Retina (tissue), 1 donor: ENCODE measurements at regions not wholly inside any gene's neighbourhood (a gene's known extent, or its start where the extent isn't known, plus 50 kb on each side); places are given as distances from the start of the nearest gene placed in this dataset.

ENCODE experiments used
- DNase-seq: peaks from one replicate; pipeline ENCODE4 v3.0.0-alpha.2; 2016

GRCh38 chr17:36761203-36761950, 160.0 kb downstream of the MRM1 start:
- DNase-seq = peak; percentile 79

GRCh38 chr17:36765436-36766043, 164.2 kb downstream of the MRM1 start:
- DNase-seq = no peak

- DNase-seq = no peak
Measured at GRCh38 chr17:36768394-36768793, 167.0 kb downstream of the MRM1 start.

DNA sequence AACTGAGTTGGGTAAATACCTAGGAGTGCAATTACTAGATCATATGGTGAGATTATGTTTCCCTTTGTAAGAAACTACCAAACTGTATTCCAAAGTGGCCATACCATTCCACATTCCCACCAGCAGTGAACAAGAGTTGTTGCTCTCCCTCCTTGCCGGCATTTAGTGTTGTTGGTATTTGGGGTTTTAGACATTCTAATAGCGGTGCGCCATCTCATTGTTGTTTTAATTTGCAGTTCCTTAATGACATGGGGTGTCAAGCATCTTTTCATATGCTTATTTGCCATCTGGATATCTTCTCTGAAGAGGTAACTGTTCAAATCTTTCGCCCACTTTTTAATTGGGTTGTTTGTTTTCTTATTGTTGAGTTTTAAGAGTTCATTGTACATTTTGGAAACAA, 164.2 kb upstream of the LHX1 start:
- DNase-seq = no peak

DNA sequence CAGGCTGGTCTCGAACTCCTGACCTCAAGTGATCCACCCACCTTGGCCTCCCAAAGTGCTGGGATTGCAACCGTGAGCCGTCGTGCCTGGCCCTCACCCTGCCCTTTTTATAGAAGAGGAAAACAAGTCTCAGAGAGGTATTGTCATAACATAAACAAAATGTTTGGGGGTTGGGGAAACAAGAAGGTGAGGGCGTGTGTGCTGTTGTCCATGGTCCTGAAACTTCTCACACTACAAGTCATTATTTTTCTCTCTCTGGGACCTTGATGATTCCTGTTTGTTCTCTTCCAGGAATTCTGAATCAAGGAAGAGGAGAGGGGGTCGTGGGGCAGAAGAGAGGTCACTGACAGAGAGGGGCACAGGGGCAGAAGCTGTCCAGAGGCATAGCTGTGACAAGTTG, 160.2 kb upstream of the LHX1 start:
- no peak for DNase-seq

DNA sequence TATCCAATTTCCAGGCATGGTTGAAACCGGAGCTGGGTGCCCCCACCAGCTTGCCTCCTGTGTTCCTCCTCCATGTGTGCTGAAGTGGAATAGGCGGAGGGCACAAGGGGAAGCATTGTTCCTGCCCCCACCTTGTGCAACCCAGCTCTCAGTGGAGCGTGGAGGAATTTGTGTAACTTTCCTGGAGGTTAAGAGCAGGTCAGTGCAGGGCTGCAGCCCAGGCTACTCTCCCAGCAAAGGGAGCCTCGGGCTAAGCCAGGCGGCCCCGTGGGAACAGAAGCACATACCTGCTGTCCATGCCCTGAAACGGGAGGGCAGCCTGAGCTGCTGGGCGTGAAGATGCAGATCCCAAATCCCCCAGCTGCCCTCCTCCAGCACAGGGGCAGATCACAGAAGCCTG, 158.8 kb upstream of the LHX1 start:
- DNase-seq = no peak

GRCh38 chr17:36779550-36779949, 157.7 kb upstream of the LHX1 start:
- DNase-seq = no peak

- no peak for DNase-seq
Measured at GRCh38 chr17:36784633-36785032, 152.6 kb upstream of the LHX1 start.

- DNase-seq = no peak
Measured at GRCh38 chr17:36786867-36787266, 150.4 kb upstream of the LHX1 start.

DNA sequence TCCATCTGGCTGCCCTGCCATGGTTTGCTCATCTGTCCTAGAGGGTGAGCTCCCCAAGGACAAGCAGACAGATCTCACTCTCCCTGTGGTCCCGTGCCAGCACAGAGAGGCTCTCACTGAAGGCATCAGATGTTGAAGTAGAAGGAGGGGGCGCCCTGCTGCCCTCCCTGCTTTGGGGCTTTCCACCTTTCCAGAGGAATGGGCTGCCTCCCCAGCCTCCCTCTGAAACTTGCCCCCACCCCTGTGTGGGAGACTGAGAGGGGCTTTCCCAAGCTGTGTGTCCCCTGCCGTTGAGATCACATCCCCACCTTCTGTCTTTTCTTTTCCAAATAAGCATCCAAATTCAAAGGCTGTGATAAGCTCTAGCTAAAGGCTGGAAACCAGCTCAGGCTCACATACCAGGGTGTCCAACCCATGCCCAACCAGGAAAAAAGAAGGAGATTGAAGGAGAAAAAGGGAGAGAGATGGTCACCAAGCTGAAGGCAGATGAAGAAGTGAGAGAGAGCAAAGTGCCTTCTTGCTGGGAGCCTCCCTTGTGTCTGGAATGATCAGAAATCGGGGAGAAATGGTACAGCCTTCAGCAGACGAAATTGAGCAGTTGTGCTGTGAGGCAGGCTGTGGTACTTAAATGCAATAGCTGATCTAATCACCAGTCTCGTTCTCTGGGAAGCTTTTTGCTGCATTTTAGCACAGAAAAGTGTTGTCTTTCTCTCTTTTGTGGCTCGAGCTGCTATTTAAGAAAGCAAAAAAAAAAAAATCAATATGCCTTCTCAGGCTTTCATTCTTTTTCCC, 145.9 kb upstream of the LHX1 start:
- no peak for DNase-seq

- no peak for DNase-seq
Measured at GRCh38 chr17:36791942-36792475, 145.3 kb upstream of the LHX1 start.

DNA sequence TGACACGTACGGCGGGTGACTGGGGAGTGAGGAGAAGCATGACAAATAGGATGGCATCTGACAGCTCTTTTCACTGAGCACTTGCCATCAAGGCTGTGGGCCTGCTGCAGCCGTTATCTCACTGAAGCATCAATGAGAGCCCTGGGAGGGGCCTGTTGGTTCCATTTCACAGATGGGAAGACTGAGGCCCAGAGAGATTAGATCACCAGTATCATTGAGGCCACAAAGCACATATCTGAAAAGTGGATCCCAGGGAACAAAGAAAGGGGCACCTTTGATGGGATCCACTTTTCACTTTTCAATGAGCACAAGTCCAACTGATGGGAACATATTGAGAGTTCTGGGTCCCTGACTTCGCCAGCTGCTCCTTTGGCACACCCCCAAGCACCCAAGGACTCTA, 144.4 kb upstream of the LHX1 start:
- DNase-seq = no peak

GRCh38 chr17:36793976-36794375, 143.3 kb upstream of the LHX1 start:
- no peak for DNase-seq

DNA sequence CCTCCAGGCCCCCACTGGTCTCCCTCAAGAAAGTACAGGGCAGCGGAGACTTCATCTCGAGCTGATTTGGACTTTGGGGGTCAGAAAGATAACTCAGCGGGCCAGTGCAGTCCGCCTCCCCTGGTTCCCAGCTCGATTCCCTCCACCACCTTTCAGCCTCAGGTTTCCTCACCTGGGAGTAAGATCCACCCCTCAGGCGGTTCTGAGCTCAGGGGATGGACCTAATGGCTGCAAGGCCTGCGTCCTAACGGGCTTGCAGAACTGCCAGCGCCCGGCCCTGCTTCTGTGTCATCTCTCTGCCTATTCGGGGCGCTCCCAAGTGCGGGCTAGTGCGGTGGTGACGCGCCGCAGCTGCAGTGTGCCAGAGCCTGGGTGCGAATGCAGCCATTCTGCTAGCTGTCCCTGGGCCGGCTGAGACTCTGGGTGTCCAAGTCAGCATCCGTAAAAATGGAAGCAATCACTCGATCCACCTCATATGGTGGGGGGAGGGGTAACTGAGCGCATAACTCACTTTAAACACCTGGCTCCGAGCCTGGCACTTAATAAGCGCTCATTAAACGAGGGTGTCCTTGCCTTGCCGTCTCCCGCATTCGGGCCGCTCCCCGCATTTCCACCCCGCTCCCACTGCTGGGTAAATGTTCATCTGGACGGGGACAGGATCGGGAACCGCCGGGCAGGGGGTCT, 129.6 kb upstream of the LHX1 start:
- DNase-seq = no peak

- DNase-seq = peak; percentile 84
Measured at GRCh38 chr17:36808180-36808661, 129.1 kb upstream of the LHX1 start.

- DNase-seq = peak; percentile 55
Measured at GRCh38 chr17:36812762-36813161, 124.5 kb upstream of the LHX1 start.

DNA sequence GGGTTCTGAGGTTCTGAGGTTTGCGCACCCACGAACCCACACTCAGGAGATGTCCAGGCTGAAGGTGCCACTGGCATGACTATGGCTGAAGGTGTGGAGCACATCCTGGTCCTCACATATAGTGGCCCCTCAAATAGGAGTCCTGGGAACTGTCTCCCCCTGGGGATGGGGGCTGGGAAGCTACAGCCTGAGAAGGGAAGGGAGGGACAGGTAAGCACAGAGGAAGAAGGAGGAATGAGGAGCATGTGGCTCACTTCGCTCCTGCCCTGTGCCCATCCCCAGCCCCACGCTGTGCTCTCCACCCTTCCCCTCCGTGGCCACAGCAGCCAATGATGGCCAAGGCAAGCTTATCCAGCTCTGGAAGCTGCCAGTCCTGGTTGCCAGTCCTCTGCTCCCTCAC, 123.9 kb upstream of the LHX1 start:
- DNase-seq = no peak

GRCh38 chr17:36813957-36814563, 123.2 kb upstream of the LHX1 start:
- peak; percentile 54 for DNase-seq

- no peak for DNase-seq
Measured at GRCh38 chr17:36814958-36815357, 122.3 kb upstream of the LHX1 start.

GRCh38 chr17:36816214-36816906, 120.9 kb upstream of the LHX1 start:
- DNase-seq = no peak

DNA sequence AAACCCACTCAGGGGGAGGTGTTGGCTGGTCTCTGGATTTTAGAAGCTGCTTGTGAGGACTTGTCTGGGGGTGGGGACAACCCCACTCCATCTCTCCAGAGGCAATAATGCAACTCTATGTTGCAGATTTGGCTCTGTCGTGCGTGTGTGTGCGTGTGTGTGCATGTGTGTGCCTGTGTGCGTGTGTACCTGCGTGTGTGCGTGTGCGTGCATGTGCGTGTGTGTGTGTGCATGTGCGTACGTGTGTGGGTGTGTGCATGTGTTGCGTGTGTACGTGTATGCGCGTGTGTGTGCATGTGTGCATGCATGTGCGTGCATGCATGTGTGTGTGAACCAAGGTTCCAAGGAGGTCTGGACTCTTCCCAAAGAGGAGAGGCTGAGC, 120.4 kb upstream of the LHX1 start:
- no peak for DNase-seq

- no peak for DNase-seq
Measured at GRCh38 chr17:36817483-36818048, 119.7 kb upstream of the LHX1 start.
